NCI-H774 (cell line): ENCODE measurements at regions not wholly inside any gene's neighbourhood (a gene's known extent, or its start where the extent isn't known, plus 50 kb on each side); places are given as distances from the start of the nearest gene placed in this dataset.
"Not testable (repeated sequence)": the region's sequence is repeated elsewhere in the genome, so short reads cannot be mapped to it uniquely, and the experiment has no call there.

ENCODE experiments used
- DNase-seq: peaks from one replicate; lab custom pipeline; 2025; lab: John Stamatoyannopoulos, UW

- no peak for DNase-seq
Observed at GRCh38 chr6:140758169-140758877, 1374.4 kb upstream of the GJE1 start.

- no peak for DNase-seq
Observed at GRCh38 chr6:140752234-140752633, 1377.8 kb upstream of the CITED2 start.

DNA sequence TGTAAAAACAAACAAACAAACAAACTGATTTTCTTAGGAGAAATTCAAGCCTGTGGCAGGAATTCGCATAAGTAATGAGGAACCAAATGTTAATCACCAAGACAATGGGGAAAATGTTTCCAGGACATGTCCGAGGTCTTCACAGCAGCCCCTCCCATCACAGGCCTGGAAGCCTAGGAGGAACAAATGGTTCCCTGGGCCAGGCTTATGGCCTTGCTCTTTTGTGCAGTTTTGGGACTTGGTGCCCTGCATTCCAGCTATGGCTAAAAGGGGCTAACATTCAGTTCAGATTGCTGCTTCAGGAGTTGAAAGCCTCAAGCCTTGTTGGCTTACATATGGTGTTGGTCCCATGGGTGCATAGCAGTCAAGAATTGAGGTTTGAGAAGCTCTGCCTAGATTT lies 1372.7 kb upstream of the CITED2 start:
- DNase-seq, result no peak

GRCh38 chr6:140744659-140745320 lies 1370.3 kb upstream of the CITED2 start:
- DNase-seq, result no peak

- no peak for DNase-seq
Observed at GRCh38 chr6:140736231-140736630, 1361.8 kb upstream of the CITED2 start.

- DNase-seq, result no peak
Observed at GRCh38 chr6:140732991-140733390, 1358.5 kb upstream of the CITED2 start.

DNA sequence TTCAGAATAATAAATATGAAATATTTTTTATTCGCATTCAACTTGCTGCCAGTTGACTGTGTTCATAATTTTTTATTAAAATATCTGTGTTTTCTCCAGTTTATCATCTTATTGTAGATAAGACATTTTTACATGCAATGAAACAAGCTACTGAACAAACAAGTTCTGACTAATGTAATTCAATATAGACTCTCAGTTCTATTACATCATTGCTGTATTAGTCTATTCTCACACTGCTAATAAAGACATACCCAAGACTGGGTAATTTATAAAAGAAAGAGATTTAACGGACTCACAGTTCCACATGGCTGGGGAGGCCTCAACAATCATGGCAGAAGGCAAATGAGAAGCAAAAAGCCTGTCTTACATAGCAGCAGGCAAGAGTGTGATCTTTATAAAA lies 1357.7 kb upstream of the CITED2 start:
- DNase-seq, result no peak

DNA sequence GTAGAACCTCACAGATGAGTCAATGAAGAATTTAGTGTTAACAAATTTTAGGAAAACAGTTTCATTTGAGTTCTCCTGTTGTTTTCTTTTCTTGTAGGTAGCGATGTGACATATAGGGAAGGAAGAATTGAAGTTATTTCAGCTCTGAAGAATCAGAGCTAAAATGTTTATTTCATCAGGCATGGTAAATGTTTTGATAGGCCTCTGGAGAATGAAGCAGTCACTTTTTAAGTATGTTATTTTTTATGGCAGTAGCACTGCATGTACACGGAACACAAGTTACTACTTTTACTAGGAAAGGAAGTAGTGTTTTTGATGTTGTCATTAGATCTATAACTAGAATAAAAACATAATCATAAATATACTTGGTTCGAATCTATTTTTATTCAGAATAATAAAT lies 1357.3 kb upstream of the CITED2 start:
- no peak for DNase-seq

DNA sequence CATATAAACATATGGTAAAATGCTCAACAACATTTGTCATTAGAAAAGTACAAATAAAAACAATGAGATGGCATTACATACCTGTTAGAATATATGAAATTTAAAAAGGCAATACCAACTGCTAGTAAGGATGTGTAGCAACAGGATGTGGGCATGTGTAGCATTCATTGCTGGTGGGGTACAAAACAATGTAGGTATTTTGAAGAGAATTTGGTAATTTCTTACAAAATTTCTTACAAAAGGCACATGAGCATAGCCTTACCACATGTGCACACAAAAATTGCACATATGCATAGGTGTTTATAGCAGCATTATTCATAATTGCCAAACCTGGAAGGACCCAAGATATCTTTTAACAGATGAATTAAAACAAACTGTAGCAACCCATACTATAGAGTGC lies 1355.1 kb upstream of the CITED2 start:
- DNase-seq, result no peak

DNA sequence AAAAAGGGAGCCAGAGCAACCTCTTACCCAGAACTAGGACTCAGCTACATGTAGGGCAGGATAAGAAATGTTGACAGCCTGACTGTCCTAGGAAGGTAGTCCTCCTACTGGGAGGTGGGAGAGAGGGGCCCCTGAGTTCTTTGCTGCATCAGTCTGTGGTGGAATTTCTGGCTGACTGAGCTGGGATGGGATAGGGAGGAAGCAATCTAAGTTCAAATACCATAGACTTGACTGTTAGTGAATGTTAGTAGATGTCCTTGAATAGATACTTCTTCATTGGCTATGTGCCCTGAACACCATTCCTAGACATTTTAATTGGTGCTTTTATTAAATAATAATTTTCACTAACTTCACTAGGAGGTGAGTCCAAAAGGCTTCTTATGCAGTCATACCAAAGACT lies 1343.6 kb upstream of the CITED2 start:
- DNase-seq, result no peak

DNA sequence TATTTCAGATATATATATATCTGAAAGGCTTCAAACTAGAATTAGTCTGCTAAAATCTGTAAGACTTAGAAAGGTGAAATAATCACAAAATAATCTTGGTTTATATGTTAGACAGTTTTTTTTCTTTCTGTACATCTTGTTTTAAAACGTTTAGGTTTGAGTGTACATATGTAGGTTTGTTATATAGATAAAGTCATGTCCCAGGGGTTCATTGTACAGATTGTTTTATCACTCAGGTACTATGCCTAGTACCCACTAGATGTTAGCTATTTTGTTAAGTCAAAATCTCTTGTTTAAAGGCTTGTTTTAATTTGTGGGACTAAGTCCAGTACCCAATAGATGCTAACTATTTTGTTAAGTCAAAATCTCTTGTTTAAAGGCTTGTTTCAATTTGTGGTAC lies 1339.0 kb upstream of the CITED2 start:
- no peak for DNase-seq

- no peak for DNase-seq
Observed at GRCh38 chr6:140711019-140711613, 1336.7 kb upstream of the CITED2 start.

- no peak for DNase-seq
Observed at GRCh38 chr6:140708441-140708840, 1334.0 kb upstream of the CITED2 start.

- not testable (repeated sequence) for DNase-seq
Observed at GRCh38 chr6:140704008-140704407, 1329.6 kb upstream of the CITED2 start.

GRCh38 chr6:140697585-140697984 lies 1323.1 kb upstream of the CITED2 start:
- no peak for DNase-seq

DNA sequence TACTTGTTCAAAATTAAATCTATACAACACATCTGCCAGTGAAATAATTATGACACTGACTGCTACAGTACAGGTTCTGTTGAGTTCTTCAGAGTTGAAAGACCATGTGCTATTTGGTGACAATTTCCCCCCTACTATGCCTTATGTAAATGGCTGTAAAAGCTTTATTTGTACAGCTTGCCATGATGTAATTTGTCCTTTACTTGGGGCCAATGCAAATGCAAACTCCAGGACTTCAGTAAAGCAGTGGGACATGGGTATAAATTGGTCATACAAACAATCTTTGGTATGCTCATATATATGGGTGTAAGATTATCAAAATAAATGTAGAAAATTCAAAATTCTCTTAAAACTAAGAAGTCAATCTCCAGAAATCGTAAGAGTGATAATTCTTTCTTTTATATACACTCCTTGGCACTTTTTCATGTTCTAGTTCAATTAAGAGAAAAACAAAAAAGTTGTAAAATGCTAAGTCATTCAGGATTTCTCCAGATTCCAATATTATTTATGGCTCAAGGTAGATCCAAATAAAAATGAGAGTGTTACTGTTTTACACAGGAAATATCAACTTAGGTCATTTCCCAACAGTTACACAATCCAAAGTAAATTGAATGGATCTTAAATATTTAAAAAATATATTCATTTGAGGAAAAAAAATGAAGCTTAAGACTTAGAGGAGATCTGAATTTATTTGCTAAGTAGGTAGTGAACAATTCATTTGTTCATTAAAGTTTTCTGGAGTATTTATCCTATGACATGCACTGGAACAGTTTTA lies 1310.5 kb upstream of the CITED2 start:
- peak; percentile 13 for DNase-seq

- DNase-seq, result no peak
Observed at GRCh38 chr6:140677781-140678528, 1303.5 kb upstream of the CITED2 start.

DNA sequence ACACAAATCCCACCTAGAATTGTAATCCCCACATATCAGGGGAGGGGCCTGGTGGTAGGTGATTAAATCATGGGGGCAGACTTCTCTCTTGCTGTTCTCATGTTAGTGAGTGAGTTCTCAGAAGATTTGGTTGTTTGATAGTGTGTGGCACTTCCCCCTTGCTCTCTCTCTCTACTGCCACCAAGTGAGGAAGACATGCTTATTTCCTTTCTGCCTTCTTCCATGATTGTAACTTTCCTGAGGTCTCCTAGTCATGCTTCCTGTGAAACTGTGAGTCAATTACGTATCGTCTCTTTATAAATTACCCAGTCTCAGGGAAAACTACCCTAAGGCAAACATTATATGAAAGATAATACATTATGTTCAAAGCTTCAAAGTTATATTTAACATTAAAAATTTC lies 1297.5 kb upstream of the CITED2 start:
- DNase-seq, result no peak

DNA sequence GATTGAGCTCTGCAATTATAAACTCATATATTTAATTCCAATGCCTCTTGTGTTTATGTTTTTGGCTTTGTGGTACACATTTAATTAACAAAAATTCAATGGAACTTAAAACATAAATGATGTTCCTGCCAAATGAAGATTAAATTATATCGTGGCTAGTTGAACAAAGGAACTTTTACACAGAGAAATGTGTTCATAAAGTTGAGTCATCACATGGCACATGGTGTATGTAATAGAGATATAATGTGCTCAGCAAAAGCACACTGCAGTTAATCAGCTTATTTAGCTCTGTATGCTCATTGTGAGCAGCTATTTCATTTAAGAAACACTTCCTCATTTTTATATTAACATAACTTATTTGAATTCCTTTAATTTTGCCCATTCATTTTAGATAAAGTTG lies 1295.6 kb upstream of the CITED2 start:
- DNase-seq, result no peak

- DNase-seq, result no peak
Observed at GRCh38 chr6:140669321-140669720, 1294.9 kb upstream of the CITED2 start.

- no peak for DNase-seq
Observed at GRCh38 chr6:140663772-140664171, 1289.3 kb upstream of the CITED2 start.

GRCh38 chr6:140663094-140663493 lies 1288.6 kb upstream of the CITED2 start:
- DNase-seq, result no peak
